Type B pancreatic cell (in vitro differentiated cells): ENCODE measurements at regions not wholly inside any gene's neighbourhood (a gene's known extent, or its start where the extent isn't known, plus 50 kb on each side); places are given as distances from the start of the nearest gene placed in this dataset.
A peak's percentile ranks its signal among the peaks of the same experiment; 100 is the strongest.

Experiments used
- DNase-seq: peaks from one replicate; pipeline ENCODE4 v3.0.0; 2021; ENCODE audit warnings: mixed read lengths; ENCODE audit not compliant: unreplicated experiment; ENCODE audit errors: extremely low spot score
- H3K27ac Mint-ChIP-seq: 2 replicates; pipeline ENCODE4 v1.8.0; 2021; ENCODE audit warnings: mild to moderate bottlenecking, mixed read lengths
- H3K27me3 Mint-ChIP-seq: 2 replicates; pipeline ENCODE4 v1.8.0; 2021; ENCODE audit warnings: mixed read lengths
- H3K36me3 Mint-ChIP-seq: 2 replicates; pipeline ENCODE4 v1.8.0; 2021; ENCODE audit warnings: mixed read lengths
- H3K4me1 Mint-ChIP-seq: one replicate; pipeline ENCODE4 v1.8.0; 2021; ENCODE audit warnings: mixed read lengths; ENCODE audit not compliant: unreplicated experiment
- H3K4me3 Mint-ChIP-seq: 2 replicates; pipeline ENCODE4 v1.8.0; 2021; ENCODE audit warnings: mild to moderate bottlenecking, mixed read lengths
- H3K9me3 Mint-ChIP-seq: 2 replicates; pipeline ENCODE4 v1.8.0; 2021; ENCODE audit warnings: mixed read lengths
- CTCF ChIP-seq: fragments of 200-600 bp; sonication (generic); conservative IDR thresholded peaks from 2 replicates; pipeline ENCODE4 v1.5.0; 2021; ENCODE audit warnings: antibody characterized with exemption, mild to moderate bottlenecking

GRCh38 chr10:60643874-60644273, 134.4 kb upstream of the CDK1 start:
- H3K9me3 Mint-ChIP-seq: no peaks in the 10 kb centered on the region
- DNase-seq: no peak
- TF ChIP-seq CTCF: no peak
- no peak overlapping the region for H3K4me3 Mint-ChIP-seq
- no peaks in the 10 kb centered on the region for H3K27me3 Mint-ChIP-seq
- no peaks in the 10 kb centered on the region for H3K36me3 Mint-ChIP-seq
- peaks cover 21% of the 10 kb centered on the region for H3K4me1 Mint-ChIP-seq
- H3K27ac Mint-ChIP-seq: no peak overlapping the region

GRCh38 chr10:60629332-60629731, 148.9 kb upstream of the CDK1 start:
- no peak for DNase-seq
- H3K9me3 Mint-ChIP-seq: peaks cover 7% of the 10 kb centered on the region
- TF ChIP-seq CTCF: no peak
- H3K4me3 Mint-ChIP-seq: no peak overlapping the region
- H3K36me3 Mint-ChIP-seq: peaks cover 7% of the 10 kb centered on the region
- H3K27ac Mint-ChIP-seq: no peak overlapping the region
- no peaks in the 10 kb centered on the region for H3K27me3 Mint-ChIP-seq
- H3K4me1 Mint-ChIP-seq: peaks cover 11% of the 10 kb centered on the region

GRCh38 chr10:60627778-60628748, 150.2 kb upstream of the CDK1 start:
- H3K4me3 Mint-ChIP-seq: peak overlapping the region; percentile 14
- TF ChIP-seq CTCF: no peak
- H3K4me1 Mint-ChIP-seq: peaks cover 11% of the 10 kb centered on the region
- H3K27ac Mint-ChIP-seq: no peak overlapping the region
- no peaks in the 10 kb centered on the region for H3K36me3 Mint-ChIP-seq
- no peak for DNase-seq
- H3K9me3 Mint-ChIP-seq: no peaks in the 10 kb centered on the region
- no peaks in the 10 kb centered on the region for H3K27me3 Mint-ChIP-seq

GRCh38 chr10:60626037-60626436, 152.2 kb upstream of the CDK1 start:
- H3K36me3 Mint-ChIP-seq: no peaks in the 10 kb centered on the region
- H3K27me3 Mint-ChIP-seq: no peaks in the 10 kb centered on the region
- peaks cover 16% of the 10 kb centered on the region for H3K4me1 Mint-ChIP-seq
- no peak for TF ChIP-seq CTCF
- no peak overlapping the region for H3K4me3 Mint-ChIP-seq
- DNase-seq: no peak
- no peak overlapping the region for H3K27ac Mint-ChIP-seq
- H3K9me3 Mint-ChIP-seq: no peaks in the 10 kb centered on the region

- no peak for TF ChIP-seq CTCF
- no peak overlapping the region for H3K4me3 Mint-ChIP-seq
Observed at GRCh38 chr10:60623627-60624026, 154.7 kb upstream of the CDK1 start.

More at GRCh38 chr10:60623627-60624026, 154.7 kb upstream of the CDK1 start:
- Mint-ChIP-seq H3K4me1 (peaks cover 10% of the 10 kb centered on the region), H3K27ac (no peak overlapping the region), H3K9me3 (no peaks in the 10 kb centered on the region), H3K27me3 (no peaks in the 10 kb centered on the region), H3K36me3 (no peaks in the 10 kb centered on the region)
- DNase-seq: no peak
